Tibial artery (tissue), 4 donors: ENCODE measurements at regions not wholly inside any gene's neighbourhood (a gene's known extent, or its start where the extent isn't known, plus 50 kb on each side); places are given as distances from the start of the nearest gene placed in this dataset.

Source experiments
- DNase-seq, 2 donors: peaks; one replicate each; pipeline ENCODE4 v3.0.0-alpha.2; 2019
- H3K27ac ChIP-seq, 2 donors: fragments of 200-600 bp; sonication (generic) in 1 of 2; 1 replicate in 1 of 2; 2 replicates in 1 of 2; pipeline ENCODE4 v1.5.1; 2018 to 2019; ENCODE audit warnings: mild to moderate bottlenecking in 1 of 2
- H3K27me3 ChIP-seq, 2 donors: fragments of 200-600 bp; sonication (generic) in 1 of 2; one replicate each; pipeline versions ENCODE4 v1.5.1 to v1.6.0; 2016 to 2019
- H3K36me3 ChIP-seq, 3 donors: fragments of 200-600 bp; sonication (generic) in 2 of 3; one replicate each; pipeline ENCODE4 v1.5.1; 2016 to 2019; ENCODE audit warnings: mild to moderate bottlenecking in 2 of 3
- H3K4me1 ChIP-seq, 4 donors: fragments of 200-600 bp; sonication (generic) in 2 of 4; 1 replicate in 3 of 4; 2 replicates in 1 of 4; pipeline ENCODE4 v1.5.1; 2016 to 2019
- H3K4me3 ChIP-seq, 2 donors: fragments of 200-600 bp; sonication (generic) in 1 of 2; 1 replicate in 1 of 2; 2 replicates in 1 of 2; pipeline ENCODE4 v1.5.1; 2018 to 2019; ENCODE audit warnings: mild to moderate bottlenecking in 2 of 2
- H3K9me3 ChIP-seq, 3 donors: fragments of 200-600 bp; sonication (generic) in 1 of 3; one replicate each; pipeline ENCODE4 v1.5.1; 2016 to 2019
- intact Hi-C: fragments of 100-400 bp; cut with DNase I; formaldehyde crosslinking; loops from one replicate; pipeline ENCODE4 v1.15.0; 2023; ENCODE audit warnings: low total_unique reads
- TF ChIP-seq, protein P1 (sequence below), 2 experiments: fragments of 200-600 bp in 1 of 2; fragments of 450-650 bp in 1 of 2; IDR thresholded peaks; one replicate each; pipeline ENCODE4 v1.5.1; 2017 to 2019; ENCODE audit warnings: antibody characterized with exemption in 2 of 2, mild to moderate bottlenecking in 1 of 2, moderate library complexity in 1 of 2

DNA sequence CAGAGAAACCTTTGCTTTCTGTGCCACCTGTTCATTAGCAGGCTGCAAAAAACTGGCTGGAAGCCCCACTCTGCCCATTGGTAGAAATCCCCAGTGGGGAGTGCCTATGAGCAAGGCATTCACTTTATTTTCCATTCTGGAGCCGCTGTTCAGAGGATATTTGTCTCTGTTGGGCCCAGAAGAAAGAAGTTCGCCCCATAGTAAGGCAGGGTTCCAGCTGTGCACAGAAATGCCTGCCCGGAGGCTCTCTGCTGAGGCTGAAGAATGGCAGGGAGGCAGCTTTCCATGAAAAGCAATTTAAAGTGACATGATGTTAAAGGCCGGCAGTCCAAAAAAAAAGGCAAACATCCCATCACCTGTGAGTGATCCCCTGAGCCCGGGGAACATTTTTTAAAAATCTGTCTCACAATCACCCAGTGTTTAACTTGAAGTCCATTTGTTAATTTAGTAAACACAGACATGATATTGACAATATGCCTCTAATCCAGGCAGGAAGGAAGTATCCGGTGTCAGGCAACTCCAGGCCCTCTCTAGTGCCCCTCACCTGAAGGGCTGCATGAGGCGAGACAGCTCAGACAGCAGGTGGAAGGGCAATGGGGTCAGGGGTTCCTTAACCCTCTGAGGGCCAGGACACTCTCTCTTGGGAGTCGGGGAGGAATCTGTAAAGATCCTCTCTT lies 265.1 kb upstream of the SIX2 start:
- intact Hi-C loops: no loop called here
- Histone ChIP-seq H3K27me3 (no peaks in the 10 kb centered on the region), H3K9me3 (no peaks in the 10 kb centered on the region), H3K4me3 (no peak overlapping the region), H3K36me3 (no peaks in the 10 kb centered on the region), H3K4me1 (peaks cover 0 to 52% (median 11%) of the 10 kb centered on the region in 4 donors), H3K27ac (peak overlapping the region; percentile 20 to 62)
- DNase-seq: no peak
- TF ChIP-seq, protein P1, sequence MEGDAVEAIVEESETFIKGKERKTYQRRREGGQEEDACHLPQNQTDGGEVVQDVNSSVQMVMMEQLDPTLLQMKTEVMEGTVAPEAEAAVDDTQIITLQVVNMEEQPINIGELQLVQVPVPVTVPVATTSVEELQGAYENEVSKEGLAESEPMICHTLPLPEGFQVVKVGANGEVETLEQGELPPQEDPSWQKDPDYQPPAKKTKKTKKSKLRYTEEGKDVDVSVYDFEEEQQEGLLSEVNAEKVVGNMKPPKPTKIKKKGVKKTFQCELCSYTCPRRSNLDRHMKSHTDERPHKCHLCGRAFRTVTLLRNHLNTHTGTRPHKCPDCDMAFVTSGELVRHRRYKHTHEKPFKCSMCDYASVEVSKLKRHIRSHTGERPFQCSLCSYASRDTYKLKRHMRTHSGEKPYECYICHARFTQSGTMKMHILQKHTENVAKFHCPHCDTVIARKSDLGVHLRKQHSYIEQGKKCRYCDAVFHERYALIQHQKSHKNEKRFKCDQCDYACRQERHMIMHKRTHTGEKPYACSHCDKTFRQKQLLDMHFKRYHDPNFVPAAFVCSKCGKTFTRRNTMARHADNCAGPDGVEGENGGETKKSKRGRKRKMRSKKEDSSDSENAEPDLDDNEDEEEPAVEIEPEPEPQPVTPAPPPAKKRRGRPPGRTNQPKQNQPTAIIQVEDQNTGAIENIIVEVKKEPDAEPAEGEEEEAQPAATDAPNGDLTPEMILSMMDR (IDR thresholded peaks at IDR 0.05): no peak

DNA sequence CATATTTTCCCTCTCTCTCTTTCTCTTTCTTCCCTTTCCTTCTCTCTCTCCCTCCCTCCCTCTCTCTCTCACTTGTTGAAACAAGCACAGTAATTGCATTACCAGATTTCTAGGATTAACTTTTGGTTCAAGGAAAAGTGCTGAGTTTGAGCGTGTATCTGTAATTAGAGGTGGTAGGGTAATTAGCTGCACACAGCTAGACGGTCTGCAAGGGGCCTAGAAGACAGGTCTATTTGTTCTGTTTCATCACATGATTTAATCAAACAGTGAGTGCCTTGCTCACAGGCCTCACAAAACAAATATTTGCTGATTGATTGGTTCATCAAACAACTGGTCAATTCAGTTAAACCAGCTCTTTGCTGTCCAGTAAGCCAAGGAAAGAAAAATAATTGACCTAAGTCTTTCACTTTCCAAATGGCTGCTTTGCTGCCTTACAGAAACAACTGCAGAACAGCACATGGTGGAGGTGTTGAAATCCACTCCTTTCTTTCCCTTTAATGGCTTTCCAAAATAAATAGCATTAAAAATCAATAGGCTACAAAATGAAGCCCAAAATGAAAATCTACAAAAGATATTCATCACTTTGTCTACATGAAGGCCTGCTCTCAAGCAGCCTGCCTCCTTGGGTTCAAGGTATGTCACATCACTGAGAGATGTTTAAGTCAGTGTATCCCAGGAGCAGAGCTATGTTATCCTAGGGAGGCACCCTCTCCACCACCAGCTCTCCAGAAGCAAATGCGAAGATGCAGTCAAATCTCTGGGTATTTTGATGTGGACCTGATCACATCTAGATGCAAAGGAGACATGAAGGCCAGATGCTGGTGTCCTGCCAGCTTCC lies 264.4 kb upstream of the SIX2 start:
- TF ChIP-seq, protein P1 (IDR thresholded peaks at IDR 0.05): no peak
- Histone ChIP-seq H3K9me3 (no peaks in the 10 kb centered on the region), H3K4me1 (peaks cover 0 to 48% (median 11%) of the 10 kb centered on the region in 4 donors), H3K36me3 (no peaks in the 10 kb centered on the region), H3K27me3 (no peaks in the 10 kb centered on the region), H3K4me3 (no peak overlapping the region), H3K27ac (peak overlapping the region in 1 of 2 donors; percentile 62)
- intact Hi-C loops: no loop called here
- DNase-seq: no peak

DNA sequence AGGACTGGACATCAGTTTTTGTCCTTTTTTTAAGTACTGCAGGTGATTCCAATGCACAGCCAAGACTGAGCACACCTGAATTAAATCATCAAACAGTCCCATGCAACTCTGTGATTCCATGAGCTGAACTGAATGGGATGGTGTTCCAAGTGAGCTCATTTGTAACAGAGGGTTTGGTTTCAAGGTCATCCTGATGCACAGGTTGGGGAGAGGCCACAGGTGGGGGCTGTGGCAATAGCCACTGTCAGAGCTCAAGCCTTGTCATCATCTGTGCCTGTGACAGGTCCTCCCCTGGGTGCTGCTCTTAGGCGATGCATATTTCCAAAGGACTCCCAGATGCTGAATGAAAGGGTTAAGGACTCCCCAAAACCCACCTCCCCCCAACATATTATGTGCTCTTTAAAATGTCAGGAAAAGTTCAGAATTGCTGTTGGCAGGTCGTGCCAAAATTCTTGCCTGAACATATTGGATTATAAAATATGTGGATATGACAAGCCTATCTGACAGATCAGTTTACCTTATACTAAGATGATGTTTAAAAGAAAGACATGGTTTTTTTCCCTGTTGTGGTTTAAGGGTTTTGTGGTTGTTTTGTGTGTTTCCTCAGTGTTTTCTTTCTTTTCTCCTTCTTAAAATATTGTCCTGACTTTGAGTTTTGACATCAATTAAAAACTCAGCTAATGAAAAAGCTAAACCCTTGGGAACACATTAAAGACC lies 263.5 kb upstream of the SIX2 start:
- TF ChIP-seq, protein P1 (IDR thresholded peaks at IDR 0.05): no peak
- Histone ChIP-seq H3K27me3 (no peaks in the 10 kb centered on the region), H3K4me1 (peaks cover 0 to 39% (median 11%) of the 10 kb centered on the region in 4 donors), H3K27ac (no peak overlapping the region), H3K36me3 (no peaks in the 10 kb centered on the region), H3K4me3 (no peak overlapping the region), H3K9me3 (no peaks in the 10 kb centered on the region)
- no peak for DNase-seq
- intact Hi-C loops: no loop called here

DNA sequence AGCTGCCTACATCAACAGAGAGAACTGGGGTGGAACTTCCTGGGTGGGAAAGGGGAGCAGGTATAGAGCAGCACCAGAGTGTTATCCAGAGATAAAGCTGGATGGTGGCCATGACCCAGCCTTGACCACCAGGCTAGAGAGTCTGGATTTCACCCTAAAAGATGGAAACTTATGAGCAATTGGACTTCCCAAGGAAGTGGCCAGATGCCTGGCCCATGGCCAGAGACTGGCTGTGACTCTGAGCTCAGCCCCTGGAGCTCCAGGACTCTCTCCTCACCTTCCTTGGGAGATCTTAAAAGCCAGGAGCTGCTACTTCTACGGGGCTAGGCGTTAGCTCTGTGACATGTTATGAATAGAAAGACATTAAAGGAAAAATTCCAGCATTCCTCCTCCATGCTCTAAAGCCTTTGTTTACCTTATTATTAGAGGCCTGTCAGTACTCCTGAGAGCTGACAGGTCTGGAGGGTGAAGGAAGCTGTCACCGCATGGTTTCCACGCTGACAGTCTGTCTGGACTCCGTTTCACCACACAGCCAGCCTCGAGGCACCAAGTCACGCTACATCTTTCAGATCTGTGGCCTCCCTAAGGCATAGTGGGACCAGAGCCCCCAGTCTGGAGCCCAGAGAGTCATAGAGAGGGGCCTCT lies 260.0 kb upstream of the SIX2 start:
- intact Hi-C loops: no loop called here
- Histone ChIP-seq H3K4me3 (no peak overlapping the region), H3K9me3 (no peaks in the 10 kb centered on the region), H3K36me3 (no peaks in the 10 kb centered on the region), H3K27ac (no peak overlapping the region), H3K27me3 (no peaks in the 10 kb centered on the region), H3K4me1 (peaks cover 0 to 6% (median 0%) of the 10 kb centered on the region in 4 donors)
- TF ChIP-seq, protein P1 (IDR thresholded peaks at IDR 0.05): no peak
- DNase-seq: no peak

DNA sequence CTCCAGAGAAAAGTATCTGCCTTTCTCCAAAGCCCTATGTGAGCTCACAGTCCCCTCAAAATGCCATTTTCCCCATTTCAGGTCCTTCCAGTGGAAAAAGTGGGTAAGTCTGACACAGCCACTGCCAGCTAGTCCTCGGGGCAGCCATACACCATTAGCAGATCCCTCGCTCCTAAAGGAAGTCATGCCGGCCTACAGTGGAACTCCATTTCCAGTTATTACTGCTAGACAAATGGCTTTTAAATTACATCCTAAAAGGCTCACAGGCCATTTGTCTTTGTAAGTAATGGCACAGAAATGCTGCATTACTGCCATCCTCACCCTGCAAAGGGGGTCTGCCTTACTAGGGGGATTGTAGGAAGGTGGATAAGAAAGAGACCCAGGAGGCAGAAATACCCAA lies 259.4 kb upstream of the SIX2 start:
- intact Hi-C loops: no loop called here
- H3K36me3 ChIP-seq: no peaks in the 10 kb centered on the region
- no peaks in the 10 kb centered on the region for H3K27me3 ChIP-seq
- TF ChIP-seq, protein P1 (IDR thresholded peaks at IDR 0.05): no peak
- no peak for DNase-seq
- H3K4me1 ChIP-seq: no peaks in the 10 kb centered on the region
- no peaks in the 10 kb centered on the region for H3K9me3 ChIP-seq
- no peak overlapping the region for H3K27ac ChIP-seq
- no peak overlapping the region for H3K4me3 ChIP-seq
